ENCODE measurements at regions not wholly inside any gene's neighbourhood (a gene's known extent, or its start where the extent isn't known, plus 50 kb on each side); places are given as distances from the start of the nearest gene placed in this dataset.

GRCh38 chr3:164479406-164479805 lies 598.9 kb downstream of the SI start:
- TF ChIP-seq CTCF (IDR thresholded peaks at IDR 0.05) (no peak), POLR2A (IDR thresholded peaks at IDR 0.05) (no peak)
- no peaks in the 10 kb centered on the region for H3K36me3 ChIP-seq
- 80 to 84% methylated on average over 1 of the region's 1 CpG for WGBS, 2 donors
- H3K4me3 ChIP-seq (replicated peaks in 1 of 3) = no peak overlapping the region
- H3K27ac ChIP-seq = no peak overlapping the region
- DNase-seq = no peak
- intact Hi-C loops (cut with DNase I) = no loop called here
- H3K4me1 ChIP-seq = no peaks in the 10 kb centered on the region
- H3K27me3 ChIP-seq = no peaks in the 10 kb centered on the region
- H3K9me3 ChIP-seq = no peaks in the 10 kb centered on the region

GRCh38 chr3:164478323-164478722 lies 600.0 kb downstream of the SI start:
- 86 to 89% methylated on average over 5 of the region's 5 CpGs for WGBS, 2 donors
- intact Hi-C loops (cut with DNase I) = no loop called here
- no peak for DNase-seq

GRCh38 chr3:164477403-164477802 lies 600.9 kb downstream of the SI start:
- Histone ChIP-seq H3K4me3 (replicated peaks in 1 of 3) (no peak overlapping the region), H3K4me1 (no peaks in the 10 kb centered on the region), H3K27me3 (no peaks in the 10 kb centered on the region), H3K27ac (no peak overlapping the region), H3K36me3 (no peaks in the 10 kb centered on the region), H3K9me3 (no peaks in the 10 kb centered on the region)
- WGBS, 2 donors = 100% methylated on average over 1 of the region's 1 CpG
- DNase-seq = no peak
- TF ChIP-seq CTCF (IDR thresholded peaks at IDR 0.05) (no peak), POLR2A (IDR thresholded peaks at IDR 0.05) (no peak)
- intact Hi-C loops (cut with DNase I) = no loop called here

More at GRCh38 chr3:164478323-164478722, 600.0 kb downstream of the SI start:
- TF ChIP-seq POLR2A (IDR thresholded peaks at IDR 0.05) (no peak), CTCF (IDR thresholded peaks at IDR 0.05) (no peak)
- Histone ChIP-seq H3K9me3 (no peaks in the 10 kb centered on the region), H3K36me3 (no peaks in the 10 kb centered on the region), H3K4me1 (no peaks in the 10 kb centered on the region), H3K27ac (no peak overlapping the region), H3K4me3 (replicated peaks in 1 of 3) (no peak overlapping the region), H3K27me3 (no peaks in the 10 kb centered on the region)

- Histone ChIP-seq H3K9me3 (no peaks in the 10 kb centered on the region), H3K4me1 (no peaks in the 10 kb centered on the region), H3K36me3 (no peaks in the 10 kb centered on the region), H3K27me3 (no peaks in the 10 kb centered on the region), H3K27ac (no peak overlapping the region), H3K4me3 (replicated peaks in 1 of 3) (no peak overlapping the region)
- TF ChIP-seq POLR2A (IDR thresholded peaks at IDR 0.05) (no peak), CTCF (IDR thresholded peaks at IDR 0.05) (no peak)
- no peak for DNase-seq
- intact Hi-C loops (cut with DNase I) = no loop called here
- 90 to 94% methylated on average over 3 of the region's 3 CpGs for WGBS, 2 donors
Measured at GRCh38 chr3:164476631-164477030, 601.7 kb downstream of the SI start.

- no peak for DNase-seq
- intact Hi-C loops (cut with DNase I) = no loop called here
- H3K4me1 ChIP-seq = peaks cover 0 to 5% of the 10 kb centered on the region in 2 donors
Measured at GRCh38 chr3:164470471-164470870, 607.8 kb downstream of the SI start.

More at GRCh38 chr3:164470471-164470870, 607.8 kb downstream of the SI start:
- H3K27me3 ChIP-seq = no peaks in the 10 kb centered on the region
- H3K4me3 ChIP-seq (replicated peaks in 1 of 3) = no peak overlapping the region
- no peaks in the 10 kb centered on the region for H3K9me3 ChIP-seq
- no peak overlapping the region for H3K27ac ChIP-seq
- WGBS, 2 donors = 69 to 82% methylated on average over 3 of the region's 3 CpGs
- TF ChIP-seq CTCF (IDR thresholded peaks at IDR 0.05) = no peak
- no peaks in the 10 kb centered on the region for H3K36me3 ChIP-seq
